Stimulated activated naive CD8-positive, alpha-beta T cell treated with anti-CD3 and anti-CD28 coated beads, Interleukin-15, amount 100 ng/mL, for 72 hours (primary cell): ENCODE measurements at regions not wholly inside any gene's neighbourhood (a gene's known extent, or its start where the extent isn't known, plus 50 kb on each side); places are given as distances from the start of the nearest gene placed in this dataset.
"Not testable (repeated sequence)": the region's sequence is repeated elsewhere in the genome, so short reads cannot be mapped to it uniquely, and the experiment has no call there.

ENCODE experiments used
- ATAC-seq: fragments of 150-1000 bp; cut with Tn5 transposase; 2 replicates; pipeline ENCODE4 v1.10.0; 2021; ENCODE audit warnings: mild to moderate bottlenecking, moderate library complexity
- DNase-seq, 2 donors: peaks; one replicate each; pipeline ENCODE4 v3.0.0; 2021 to 2022
- H3K27ac Mint-ChIP-seq, 2 donors: one replicate each; pipeline ENCODE4 v1.8.0; 2022; ENCODE audit warnings: mild to moderate bottlenecking in 2 of 2, mixed read lengths in 2 of 2, moderate library complexity in 2 of 2
- H3K27me3 Mint-ChIP-seq: one replicate; pipeline ENCODE4 v1.8.0; 2022; ENCODE audit warnings: mixed read lengths
- H3K4me1 Mint-ChIP-seq: one replicate; pipeline ENCODE4 v1.8.0; 2022; ENCODE audit warnings: mild to moderate bottlenecking, mixed read lengths
- H3K4me3 Mint-ChIP-seq, 2 donors: one replicate each; pipeline ENCODE4 v1.8.0; 2022; ENCODE audit warnings: mild to moderate bottlenecking in 2 of 2, mixed read lengths in 2 of 2, moderate library complexity in 1 of 2
- H3K9me3 Mint-ChIP-seq, 2 donors: one replicate each; pipeline ENCODE4 v1.8.0; 2022; ENCODE audit warnings: mixed read lengths in 2 of 2

- ATAC-seq = no peak
- Mint-ChIP-seq H3K4me3 (no peak overlapping the region), H3K27ac (no peak overlapping the region), H3K27me3 (no peaks in the 10 kb centered on the region), H3K4me1 (no peaks in the 10 kb centered on the region), H3K9me3 (peaks cover 2 to 6% of the 10 kb centered on the region in 2 donors)
- DNase-seq = no peak
Observed at GRCh38 chr3:160047876-160048275, 59.2 kb downstream of the IL12A start.

GRCh38 chr3:160049038-160049437, 60.4 kb downstream of the IL12A start:
- no peak for DNase-seq
- Mint-ChIP-seq H3K9me3 (peaks cover 0 to 1% of the 10 kb centered on the region in 2 donors), H3K27me3 (peaks cover 7% of the 10 kb centered on the region), H3K4me1 (no peaks in the 10 kb centered on the region), H3K27ac (peak overlapping the region in 1 of 2 donors; percentile 73), H3K4me3 (no peak overlapping the region)
- no peak for ATAC-seq

- H3K9me3 Mint-ChIP-seq = no peaks in the 10 kb centered on the region
- no peak for ATAC-seq
Observed at GRCh38 chr3:160049565-160049964, 60.9 kb downstream of the IL12A start.

DNA sequence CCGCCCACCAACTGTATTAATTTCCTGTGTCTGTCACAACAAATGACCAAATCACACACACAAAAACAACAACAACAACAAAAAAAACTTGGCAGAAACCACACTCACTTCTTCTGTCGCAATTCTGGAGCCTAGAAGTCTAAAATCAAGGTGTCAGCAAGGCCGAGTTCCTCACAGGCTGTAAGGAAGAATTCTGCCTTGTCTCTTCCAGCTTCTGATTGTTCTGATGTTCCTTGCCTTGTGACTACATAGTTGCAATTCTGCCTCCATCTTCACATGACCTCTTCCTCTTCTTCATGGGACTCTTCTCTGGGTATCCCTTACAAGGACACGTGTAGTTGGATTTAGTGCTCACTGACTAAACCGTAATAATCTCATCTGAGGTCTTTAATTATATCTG, 61.4 kb downstream of the IL12A start:
- no peak for DNase-seq
- Mint-ChIP-seq H3K9me3 (no peaks in the 10 kb centered on the region), H3K27me3 (peaks cover 10% of the 10 kb centered on the region)

More at GRCh38 chr3:160049565-160049964, 60.9 kb downstream of the IL12A start:
- Mint-ChIP-seq H3K4me3 (no peak overlapping the region), H3K27me3 (peaks cover 10% of the 10 kb centered on the region), H3K27ac (peak overlapping the region in 1 of 2 donors; percentile 73), H3K4me1 (no peaks in the 10 kb centered on the region)
- no peak for DNase-seq

GRCh38 chr3:160052385-160053047, 63.9 kb downstream of the IL12A start:
- Mint-ChIP-seq H3K27ac (no peak overlapping the region), H3K4me3 (no peak overlapping the region), H3K27me3 (peaks cover 10% of the 10 kb centered on the region), H3K4me1 (no peaks in the 10 kb centered on the region), H3K9me3 (no peaks in the 10 kb centered on the region)
- ATAC-seq (no peak), DNase-seq (no peak)

More for the DNA sequence above, 61.4 kb downstream of the IL12A start:
- Mint-ChIP-seq H3K4me1 (no peaks in the 10 kb centered on the region), H3K4me3 (no peak overlapping the region), H3K27ac (no peak overlapping the region)
- no peak for ATAC-seq

DNA sequence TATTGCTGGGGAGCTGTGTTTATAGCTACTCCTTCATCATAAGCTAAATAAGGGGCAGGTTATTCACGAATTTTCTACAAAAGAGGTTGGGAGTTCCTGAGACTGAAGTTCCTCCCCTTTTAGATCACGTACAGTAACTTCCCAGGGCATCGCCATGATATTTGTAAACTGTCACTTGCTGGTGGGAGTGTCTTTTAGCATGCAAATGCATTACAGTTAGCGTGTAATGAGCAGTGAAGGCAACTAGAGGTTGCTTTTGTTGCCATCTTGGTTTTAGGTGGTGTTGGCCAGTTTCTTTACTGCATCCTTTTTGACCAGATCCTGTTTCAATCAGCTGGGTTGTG, 64.4 kb downstream of the IL12A start:
- ATAC-seq (no peak), DNase-seq (no peak)
- H3K27me3 Mint-ChIP-seq = peaks cover 10% of the 10 kb centered on the region
- H3K27ac Mint-ChIP-seq = no peak overlapping the region
- H3K4me3 Mint-ChIP-seq = no peak overlapping the region
- H3K4me1 Mint-ChIP-seq = no peaks in the 10 kb centered on the region
- H3K9me3 Mint-ChIP-seq = no peaks in the 10 kb centered on the region

GRCh38 chr3:160054862-160055261, 66.2 kb downstream of the IL12A start:
- H3K27ac Mint-ChIP-seq, H3K4me3 Mint-ChIP-seq: not testable (repeated sequence)

GRCh38 chr3:160055659-160056058, 67.0 kb downstream of the IL12A start:
- Mint-ChIP-seq H3K9me3 (no peaks in the 10 kb centered on the region), H3K4me3 (no peak overlapping the region), H3K27ac (no peak overlapping the region), H3K27me3 (peaks cover 10% of the 10 kb centered on the region), H3K4me1 (no peaks in the 10 kb centered on the region)
- no peak for DNase-seq
- no peak for ATAC-seq

More at GRCh38 chr3:160054862-160055261, 66.2 kb downstream of the IL12A start:
- ATAC-seq, DNase-seq, H3K9me3 Mint-ChIP-seq, H3K27me3 Mint-ChIP-seq, H3K4me1 Mint-ChIP-seq: not testable (repeated sequence)

DNA sequence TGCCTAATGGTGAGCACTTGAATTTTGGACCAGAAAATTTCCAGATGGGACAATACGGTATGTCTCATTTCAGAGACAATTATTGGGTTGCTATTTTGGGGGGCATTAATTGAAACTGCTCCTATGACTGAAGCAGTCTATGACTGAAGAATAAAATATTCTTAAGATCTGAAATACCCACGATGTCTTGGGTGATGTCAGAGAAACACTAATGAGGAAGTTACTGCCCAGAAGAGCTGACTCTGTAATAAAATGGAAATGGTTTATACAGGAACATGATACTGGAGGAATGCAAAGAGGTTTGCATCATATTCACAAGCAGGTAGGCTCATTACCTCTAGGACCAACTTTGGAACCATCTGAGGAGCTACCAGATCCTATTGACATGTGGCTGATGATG, 68.7 kb downstream of the IL12A start:
- peaks cover 10% of the 10 kb centered on the region for H3K27me3 Mint-ChIP-seq
- H3K27ac Mint-ChIP-seq = no peak overlapping the region
- ATAC-seq (no peak), DNase-seq (no peak)
- H3K9me3 Mint-ChIP-seq = no peaks in the 10 kb centered on the region
- peaks cover 6% of the 10 kb centered on the region for H3K4me1 Mint-ChIP-seq
- H3K4me3 Mint-ChIP-seq = no peak overlapping the region

DNA sequence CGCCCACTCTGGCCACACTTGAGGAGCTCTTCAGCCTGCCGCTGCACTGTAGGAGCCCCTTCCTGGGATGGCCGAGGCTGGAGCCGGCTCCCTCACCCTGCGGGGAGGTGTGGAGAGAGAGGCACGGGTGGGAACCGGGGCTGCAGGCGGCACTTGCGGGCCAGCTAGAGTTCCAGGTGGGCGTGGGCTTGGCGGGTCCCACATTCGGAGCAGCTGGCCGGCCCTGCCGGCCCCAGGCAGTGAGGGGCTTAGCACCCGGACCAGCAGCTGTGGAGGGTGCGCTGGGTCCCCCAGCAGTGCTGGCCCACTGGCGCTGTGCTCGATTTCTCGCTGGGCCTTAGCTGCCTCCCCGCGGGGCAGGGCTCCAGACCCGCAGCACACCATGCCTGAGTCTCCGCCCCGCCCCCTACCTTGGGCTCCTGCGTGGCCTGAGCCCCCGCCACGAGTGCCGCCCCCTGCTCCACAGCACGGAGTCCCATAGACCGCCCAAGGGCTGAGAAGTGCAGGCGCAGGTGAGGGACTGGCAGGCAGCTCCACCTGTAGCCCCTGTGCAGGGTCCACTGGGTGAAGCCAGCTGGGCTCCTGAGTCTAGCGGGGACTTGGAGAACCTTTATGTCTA, 71.9 kb downstream of the IL12A start:
- peak; percentile 50 for ATAC-seq
- Mint-ChIP-seq H3K27me3 (no peaks in the 10 kb centered on the region), H3K4me1 (peaks cover 6% of the 10 kb centered on the region), H3K27ac (no peak overlapping the region), H3K9me3 (no peaks in the 10 kb centered on the region), H3K4me3 (no peak overlapping the region)
- no peak for DNase-seq

DNA sequence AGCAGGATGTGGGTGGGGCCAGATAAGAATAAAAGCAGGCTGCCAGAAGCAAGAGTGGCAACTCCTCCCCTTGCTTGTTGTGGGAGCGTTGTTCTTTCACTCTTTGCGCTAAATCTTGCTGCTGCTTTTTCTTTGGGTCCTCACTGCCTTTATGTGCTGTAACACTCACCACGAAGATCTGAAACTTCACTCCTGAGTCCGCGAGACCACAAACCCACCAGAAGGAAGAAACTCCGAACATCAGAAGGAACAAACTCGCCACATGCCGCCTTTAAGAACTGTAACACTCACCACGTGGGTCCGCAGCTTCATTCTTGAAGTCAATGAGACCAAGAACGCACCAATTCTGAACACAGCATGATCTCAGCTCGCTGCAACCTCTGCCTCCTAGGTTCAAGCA, 72.9 kb downstream of the IL12A start:
- Mint-ChIP-seq H3K27ac (no peak overlapping the region), H3K4me1 (peaks cover 6% of the 10 kb centered on the region), H3K9me3 (no peaks in the 10 kb centered on the region), H3K27me3 (no peaks in the 10 kb centered on the region), H3K4me3 (peak overlapping the region; percentile 38 to 53)
- DNase-seq (peak in 1 of 2 donors; percentile 9), ATAC-seq (peak; percentile 31)

DNA sequence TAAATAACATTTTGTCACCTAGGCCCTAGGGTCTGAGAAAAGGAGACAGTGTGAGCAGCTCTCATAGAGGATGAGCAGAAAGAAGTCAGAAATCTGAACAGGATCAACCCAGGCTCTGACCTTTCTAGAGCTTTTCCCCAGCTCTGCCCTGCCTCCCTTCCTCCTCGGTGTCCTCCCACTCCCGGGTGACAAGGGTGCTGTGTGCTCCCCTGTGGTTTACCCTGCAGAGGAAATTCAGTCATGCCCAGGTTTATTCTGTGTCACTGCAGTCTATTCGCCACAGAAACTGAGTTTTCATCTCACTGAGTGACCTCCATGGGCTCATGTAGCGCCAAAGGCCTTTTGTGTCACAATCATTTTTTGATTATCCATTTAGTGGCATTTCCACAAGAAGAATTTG, 76.6 kb downstream of the IL12A start:
- no peak for ATAC-seq
- no peak overlapping the region for H3K4me3 Mint-ChIP-seq
- no peaks in the 10 kb centered on the region for H3K9me3 Mint-ChIP-seq
- DNase-seq = no peak
- peaks cover 4% of the 10 kb centered on the region for H3K27me3 Mint-ChIP-seq
- H3K27ac Mint-ChIP-seq = no peak overlapping the region
- peaks cover 6% of the 10 kb centered on the region for H3K4me1 Mint-ChIP-seq

- no peak for DNase-seq
- ATAC-seq = no peak
- no peak overlapping the region for H3K27ac Mint-ChIP-seq
- H3K4me3 Mint-ChIP-seq = no peak overlapping the region
- peaks cover 9% of the 10 kb centered on the region for H3K27me3 Mint-ChIP-seq
- H3K9me3 Mint-ChIP-seq = no peaks in the 10 kb centered on the region
- peaks cover 6% of the 10 kb centered on the region for H3K4me1 Mint-ChIP-seq
Observed at GRCh38 chr3:160065786-160066185, 77.2 kb downstream of the IL12A start.

GRCh38 chr3:160069986-160070385, 81.4 kb downstream of the IL12A start:
- Mint-ChIP-seq H3K4me3 (no peak overlapping the region), H3K4me1 (no peaks in the 10 kb centered on the region), H3K27ac (no peak overlapping the region), H3K27me3 (peaks cover 13% of the 10 kb centered on the region), H3K9me3 (no peaks in the 10 kb centered on the region)
- DNase-seq (no peak), ATAC-seq (no peak)

- peak; percentile 26 for ATAC-seq
- no peak for DNase-seq
- Mint-ChIP-seq H3K27me3 (no peaks in the 10 kb centered on the region), H3K9me3 (no peaks in the 10 kb centered on the region), H3K4me3 (no peak overlapping the region), H3K27ac (peak overlapping the region in 1 of 2 donors; percentile 74), H3K4me1 (no peaks in the 10 kb centered on the region)
Observed at GRCh38 chr3:160076519-160076918, 87.9 kb downstream of the IL12A start.

DNA sequence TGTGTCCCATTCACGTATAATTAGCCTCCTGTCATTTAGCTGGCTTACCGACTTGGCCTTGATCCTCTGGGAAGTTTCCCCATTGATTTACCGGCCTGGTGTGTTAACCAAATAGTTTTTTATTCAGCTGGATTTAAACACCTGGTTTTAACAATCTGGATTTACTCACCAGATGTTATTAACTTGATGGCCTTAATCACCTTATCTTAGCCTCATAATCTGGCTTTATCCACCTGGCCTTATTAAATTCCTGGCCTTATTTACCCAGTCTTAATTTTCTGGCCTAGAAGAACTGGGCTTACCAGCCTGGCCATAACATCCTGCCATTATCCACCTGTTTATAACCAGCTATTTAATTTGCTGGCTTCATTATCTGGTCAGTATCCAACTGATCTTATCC, 89.9 kb downstream of the IL12A start:
- peaks cover 16% of the 10 kb centered on the region in 2 donors for H3K9me3 Mint-ChIP-seq
- H3K27ac Mint-ChIP-seq = no peak overlapping the region
- H3K4me3 Mint-ChIP-seq = no peak overlapping the region
- ATAC-seq = no peak
- H3K27me3 Mint-ChIP-seq = no peaks in the 10 kb centered on the region
- no peak for DNase-seq
- H3K4me1 Mint-ChIP-seq = no peaks in the 10 kb centered on the region
